K562 (cell line): ENCODE measurements at regions not wholly inside any gene's neighbourhood (a gene's known extent, or its start where the extent isn't known, plus 50 kb on each side); places are given as distances from the start of the nearest gene placed in this dataset.

Experiments used
- CEBPG ChIP-seq, 3 experiments: fragments of 200-800 bp in 1 of 3; sonication (Bioruptor generic) in 1 of 3; sonication (generic) in 1 of 3; formaldehyde crosslinking in 1 of 3; IDR thresholded peaks in 2 of 3; conservative IDR thresholded peaks in 1 of 3; 2 replicates each; pipeline versions ENCODE4 v1.6.1 to v1.8.0; 2016 to 2022; ENCODE audit warnings: missing compliant biosample characterization in 2 of 3, missing genetic modification characterization in 2 of 3, mild to moderate bottlenecking in 1 of 3, missing genetic modification reagents in 1 of 3
- ETV1 ChIP-seq: fragments of 450-650 bp; conservative IDR thresholded peaks from 2 replicates; pipeline ENCODE4 v1.6.1; 2016; ENCODE audit warnings: missing genetic modification characterization, control low read depth, low read depth, missing compliant biosample characterization
- GATAD2A ChIP-seq: fragments of 450-650 bp; IDR thresholded peaks from 2 replicates; pipeline ENCODE4 v1.6.1; 2017
- MLLT1 ChIP-seq, 2 experiments: fragments of 450-650 bp; IDR thresholded peaks; 2 replicates each; pipeline ENCODE4 v1.6.1; 2016
- MTA3 ChIP-seq: fragments of 450-650 bp; formaldehyde crosslinking; IDR thresholded peaks from 2 replicates; pipeline ENCODE4 v1.6.1; 2017; ENCODE audit warnings: mild to moderate bottlenecking, borderline replicate concordance
- NFE2L1 ChIP-seq: fragments of 450-650 bp; IDR thresholded peaks from 2 replicates; pipeline ENCODE4 v1.6.1; 2016; ENCODE audit warnings: missing genetic modification characterization, low read depth, mild to moderate bottlenecking, missing compliant biosample characterization, moderate library complexity, borderline replicate concordance
- NFRKB ChIP-seq: fragments of 450-650 bp; IDR thresholded peaks from 2 replicates; pipeline ENCODE4 v1.6.1; 2016; ENCODE audit warnings: low read depth
- POLR2A ChIP-seq: fragments of 450-650 bp; conservative IDR thresholded peaks from 2 replicates; pipeline ENCODE4 v1.6.1; 2016
- PTTG1 ChIP-seq: fragments of 450-650 bp; IDR thresholded peaks from 2 replicates; pipeline ENCODE4 v1.6.1; 2016; ENCODE audit warnings: low read depth, mild to moderate bottlenecking, missing genetic modification characterization, missing compliant biosample characterization
- RNF219 ChIP-seq: fragments of 250-450 bp; sonication (Bioruptor Pico); IDR thresholded peaks from 2 replicates; pipeline ENCODE4 v1.5.0; 2022; ENCODE audit warnings: mild to moderate bottlenecking
- SAFB ChIP-seq: fragments of 200-400 bp; formaldehyde crosslinking; IDR thresholded peaks from 2 replicates; pipeline ENCODE4 v1.6.1; 2017; ENCODE audit warnings: low read depth, low read length, borderline replicate concordance
- SIN3B ChIP-seq: fragments of 450-650 bp; IDR thresholded peaks from 2 replicates; pipeline ENCODE4 v1.6.1; 2017; ENCODE audit warnings: low read depth, mild to moderate bottlenecking, moderate library complexity
- SRSF7 ChIP-seq: fragments of 200-400 bp; formaldehyde crosslinking; optimal IDR thresholded peaks from 2 replicates; pipeline ENCODE3; 2017; ENCODE audit warnings: mild to moderate bottlenecking, low read depth, low read length
- STAT5B ChIP-seq: fragments of 250-450 bp; sonication (Bioruptor Pico); IDR thresholded peaks from 2 replicates; pipeline ENCODE4 v1.8.0; 2021; ENCODE audit warnings: mild to moderate bottlenecking, inconsistent platforms
- ZNF311 ChIP-seq: fragments of 250-450 bp; sonication (Bioruptor Pico); IDR thresholded peaks from 2 replicates; pipeline ENCODE4 v1.4.0; 2020; ENCODE audit warnings: mild to moderate bottlenecking, moderate library complexity
- ZNF785 ChIP-seq: fragments of 250-450 bp; sonication (Bioruptor Pico); IDR thresholded peaks from 2 replicates; pipeline ENCODE4 v1.4.0; 2020; ENCODE audit warnings: mild to moderate bottlenecking
- TF ChIP-seq, protein P1 (sequence below), 2 experiments: fragments of 450-650 bp in 1 of 2; sonication (generic) in 1 of 2; formaldehyde crosslinking; conservative IDR thresholded peaks; 2 replicates each; pipeline versions ENCODE4 v1.4.0 to v1.8.1; 2020 to 2022; ENCODE audit warnings: mild to moderate bottlenecking in 1 of 2, missing genetic modification reagents in 1 of 2

GRCh38 chr3:193840111-193840641 lies 247.2 kb downstream of the OPA1 start (continued):
- TF ChIP-seq MLLT1 (IDR thresholded peaks at IDR 0.05) (no peak), SRSF7 (no peak), ETV1 (tag) (no peak), ZNF311 (CRISPR knock-in tag) (no peak), MTA3 (no peak), GATAD2A (no peak), CEBPG (CRISPR knock-in tag; IDR thresholded peaks at IDR 0.05) (no peak), CEBPG (tag; conservative IDR thresholded peaks at IDR 0.05 in 1 of 2, IDR thresholded peaks at IDR 0.05 in 1 of 2) (no peak), NFE2L1 (no peak), SAFB (no peak), PTTG1 (no peak), SIN3B (no peak), POLR2A (no peak), STAT5B (no peak), RNF219 (no peak), ZNF785 (no peak), NFRKB (no peak)
- TF ChIP-seq, protein P1, sequence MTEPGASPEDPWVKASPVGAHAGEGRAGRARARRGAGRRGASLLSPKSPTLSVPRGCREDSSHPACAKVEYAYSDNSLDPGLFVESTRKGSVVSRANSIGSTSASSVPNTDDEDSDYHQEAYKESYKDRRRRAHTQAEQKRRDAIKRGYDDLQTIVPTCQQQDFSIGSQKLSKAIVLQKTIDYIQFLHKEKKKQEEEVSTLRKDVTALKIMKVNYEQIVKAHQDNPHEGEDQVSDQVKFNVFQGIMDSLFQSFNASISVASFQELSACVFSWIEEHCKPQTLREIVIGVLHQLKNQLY (CRISPR knock-in tag; conservative IDR thresholded peaks at IDR 0.05): no peak
- TF ChIP-seq, all 486 proteins: peak for 0
